ENCODE measurements at regions not wholly inside any gene's neighbourhood (a gene's known extent, or its start where the extent isn't known, plus 50 kb on each side); places are given as distances from the start of the nearest gene placed in this dataset.
"Not testable (repeated sequence)": the region's sequence is repeated elsewhere in the genome, so short reads cannot be mapped to it uniquely, and the experiment has no call there.

GRCh38 chr11:46181843-46182424 lies 60.7 kb upstream of the PHF21A start:
- no peak for DNase-seq

GRCh38 chr11:46181387-46181786 lies 60.1 kb upstream of the PHF21A start:
- DNase-seq: no peak

DNA sequence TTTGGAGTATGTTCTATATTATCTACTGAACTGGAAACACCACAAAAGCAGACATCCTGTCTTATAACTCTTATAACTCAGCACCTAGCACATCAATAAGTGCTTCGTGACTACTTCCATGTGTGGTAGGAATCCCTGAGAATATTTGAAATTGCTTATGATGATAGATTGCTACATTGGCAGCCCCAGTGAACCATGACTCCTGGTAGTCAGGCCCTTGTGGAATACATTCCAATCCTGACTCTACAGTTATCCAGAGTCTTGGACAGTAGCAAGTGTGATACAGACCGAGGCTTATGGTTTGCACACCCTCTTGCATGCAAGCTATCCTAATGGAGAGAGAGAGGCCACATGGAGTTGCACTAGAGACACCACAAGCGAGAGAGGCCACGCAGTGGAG lies 59.5 kb upstream of the PHF21A start:
- DNase-seq: no peak

DNA sequence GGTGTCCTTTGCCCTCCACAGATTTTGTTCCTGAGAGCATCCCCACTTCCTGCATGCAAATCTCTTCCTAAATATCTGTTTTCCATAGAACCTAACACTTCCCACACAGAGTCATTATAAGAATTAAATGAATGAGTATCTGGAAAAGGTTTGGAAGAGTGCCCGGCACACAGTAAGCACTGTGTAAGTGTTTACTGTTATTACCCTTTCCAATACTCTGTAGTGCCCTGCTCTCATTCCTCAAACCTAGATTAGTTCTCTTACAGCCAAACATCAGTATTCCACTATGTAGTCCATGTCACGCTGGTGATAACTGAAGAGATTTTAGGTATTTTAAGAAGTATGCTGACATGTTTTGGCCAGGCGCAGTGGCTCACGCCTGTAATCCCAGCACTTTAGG lies 57.3 kb upstream of the PHF21A start:
- no peak for DNase-seq

DNA sequence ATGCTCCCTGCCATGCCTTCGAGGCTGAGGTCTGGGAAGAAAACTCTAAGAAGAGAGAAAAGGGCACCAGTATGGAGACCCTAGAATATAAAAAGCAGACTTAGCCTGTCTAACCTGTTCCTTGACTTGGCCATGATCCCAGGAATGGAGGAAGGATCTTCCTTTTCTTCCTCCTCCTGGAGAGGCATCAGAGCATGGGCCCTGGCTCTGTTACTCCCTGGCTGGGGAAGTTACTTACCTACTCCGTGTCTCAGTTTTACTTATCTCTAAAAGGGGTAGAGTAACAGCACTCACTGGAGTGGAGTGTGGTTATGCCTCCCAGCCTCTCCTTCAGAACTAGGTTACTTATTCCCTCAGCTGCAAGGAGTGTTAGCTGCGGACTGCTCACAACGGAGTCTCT lies 55.2 kb upstream of the PHF21A start:
- DNase-seq: no peak

DNA sequence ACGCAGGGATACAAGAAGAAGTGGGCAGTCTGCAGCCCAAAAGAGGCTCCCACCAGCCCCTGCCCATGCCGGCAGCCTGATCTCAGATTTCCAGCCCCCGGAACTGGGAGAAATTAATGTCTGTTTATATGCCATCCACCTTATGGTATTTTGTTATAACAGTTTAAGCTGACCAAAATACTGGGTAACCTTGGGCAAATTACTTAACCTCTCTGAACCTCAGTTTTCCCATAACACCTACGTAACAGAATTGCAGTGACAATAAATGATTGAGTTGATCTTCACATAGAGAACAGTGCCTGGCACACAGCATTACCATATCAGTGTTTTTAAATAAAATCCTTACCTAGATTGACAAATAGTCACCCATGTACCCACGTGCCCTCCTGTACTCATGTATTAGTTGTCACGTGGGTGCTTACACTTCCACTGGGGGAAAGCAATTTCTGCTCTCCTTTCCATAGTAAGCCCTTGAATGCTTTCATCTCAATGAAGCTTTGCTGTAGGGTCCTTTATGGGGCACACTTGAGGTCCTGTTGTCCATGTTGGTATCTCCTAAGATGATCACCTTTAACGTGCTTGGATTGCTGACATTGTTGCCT lies 54.2 kb upstream of the PHF21A start:
- no peak for DNase-seq

DNA sequence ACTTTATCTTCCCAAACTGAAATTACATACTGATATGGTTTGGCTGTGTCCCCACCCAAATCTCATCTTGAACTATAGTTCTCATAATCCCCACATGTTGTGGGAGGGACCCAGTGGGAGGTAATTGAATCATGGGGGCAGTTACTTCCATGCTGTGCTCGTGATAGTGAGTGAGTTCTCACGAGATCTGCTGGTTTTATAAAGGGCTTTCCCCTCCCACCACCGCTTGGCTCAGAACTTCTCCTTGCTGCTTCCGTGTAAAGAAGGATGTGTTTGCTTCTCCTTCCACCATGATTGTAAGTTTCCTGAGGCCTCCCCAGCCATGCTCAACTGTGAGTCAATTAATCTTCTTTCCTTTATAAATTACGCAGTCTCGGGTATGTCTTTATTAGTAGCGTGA lies 50.4 kb upstream of the PHF21A start:
- not testable (repeated sequence) for DNase-seq

All from CD4-positive, alpha-beta T cell treated with Interleukin-12 subunit alpha and Interleukin-12 subunit beta, for 1 hour (primary cell).